ENCODE measurements at regions not wholly inside any gene's neighbourhood (a gene's known extent, or its start where the extent isn't known, plus 50 kb on each side); places are given as distances from the start of the nearest gene placed in this dataset.

GRCh38 chr5:143892908-143893307 lies 80.9 kb downstream of the HMHB1 start:
- TF ChIP-seq CTCF (IDR thresholded peaks at IDR 0.05) (no peak), EZH2 (IDR thresholded peaks at IDR 0.05; ENCODE audit: borderline replicate concordance, insufficient read depth, low read depth, low read length, poor library complexity, severe bottlenecking) (no peak)
